NT2/D1 (cell line): ENCODE measurements at regions not wholly inside any gene's neighbourhood (a gene's known extent, or its start where the extent isn't known, plus 50 kb on each side); places are given as distances from the start of the nearest gene placed in this dataset.

Experiments
- SUZ12 ChIP-seq: IDR thresholded peaks from 2 replicates; pipeline ENCODE4 v1.6.1; 2011; ENCODE audit not compliant: insufficient read length, insufficient read depth; ENCODE audit errors: extremely low read depth
- YY1 ChIP-seq: IDR thresholded peaks from 2 replicates; pipeline ENCODE4 v1.6.1; 2011; ENCODE audit not compliant: insufficient read length, insufficient read depth
- ZNF274 ChIP-seq: IDR thresholded peaks from 2 replicates; pipeline ENCODE4 v1.6.1; 2011; ENCODE audit warnings: mild to moderate bottlenecking, low read depth, low read length

GRCh38 chr15:26355472-26356074 lies 417.3 kb downstream of the GABRB3 start:
- no peak for TF ChIP-seq ZNF274
- TF ChIP-seq SUZ12: no peak
- no peak for TF ChIP-seq YY1
